ENCODE measurements at regions not wholly inside any gene's neighbourhood (a gene's known extent, or its start where the extent isn't known, plus 50 kb on each side); places are given as distances from the start of the nearest gene placed in this dataset.

- no peak overlapping the region for H2BK15ac ChIP-seq (ENCODE audit: low read depth, low read length)
- Mint-ChIP-seq H3K4me3 (no peak overlapping the region), H3K9me3 (no peaks in the 10 kb centered on the region), H3K27me3 (ENCODE audit: low read depth) (no peaks in the 10 kb centered on the region), H3K4me1 (peaks cover 4% of the 10 kb centered on the region in 2 experiments; a peak in 3 of 4 replicates), H3K36me3 (ENCODE audit: insufficient read depth in 1 of 3, low read depth in 3 of 3) (no peaks in the 10 kb centered on the region), H3K27ac (no peak overlapping the region)
- no peak overlapping the region for H3K4ac ChIP-seq (ENCODE audit: low read depth, low read length)
- H4K20me1 ChIP-seq (ENCODE audit: control insufficient read depth, insufficient read depth, insufficient read length) = no peaks in the 10 kb centered on the region
- no peak for DNase-seq
- H2AK5ac ChIP-seq (ENCODE audit: insufficient read length, low read length) = no peak overlapping the region
- no peaks in the 10 kb centered on the region for H3K27me3 ChIP-seq (ENCODE audit: insufficient read depth, low read length)
- H4K8ac ChIP-seq (replicated peaks; ENCODE audit: insufficient read length, low read depth, low read length) = no peak overlapping the region
- H3T11ph ChIP-seq (ENCODE audit: low read length) = no peak overlapping the region
- H2BK20ac ChIP-seq (ENCODE audit: low read depth, low read length, poor library complexity, severe bottlenecking) = no peak overlapping the region
- H3K4me2 ChIP-seq (ENCODE audit: insufficient read depth, insufficient read length, low read length) = no peak overlapping the region
- H3K79me2 ChIP-seq (ENCODE audit: insufficient read depth, low read length) = no peaks in the 10 kb centered on the region
- H3K9me3 ChIP-seq (ENCODE audit: control insufficient read depth, low read depth, low read length) = no peaks in the 10 kb centered on the region
- no CpG with 5 or more reads among the region's 2 CpGs for WGBS (ENCODE audit: extremely low coverage, insufficient read length, low lambda C conversion rate)
- H3K56ac ChIP-seq (ENCODE audit: insufficient read length, low read depth, low read length) = no peak overlapping the region
- H3K23ac ChIP-seq (ENCODE audit: insufficient read length, low read depth, low read length) = no peak overlapping the region
- H2BK5ac ChIP-seq (ENCODE audit: insufficient read length, low read length) = no peak overlapping the region
- no peak overlapping the region for H3K14ac ChIP-seq (ENCODE audit: insufficient read depth, low read length)
- H4K91ac ChIP-seq (ENCODE audit: insufficient read length, low read depth, low read length) = no peak overlapping the region
- H2BK120ac ChIP-seq (ENCODE audit: low read depth, low read length, poor library complexity, severe bottlenecking) = no peak overlapping the region
- no peak overlapping the region for H3K27ac ChIP-seq (ENCODE audit: insufficient read length, low read depth, low read length)
- no peak overlapping the region for H3K9ac ChIP-seq (ENCODE audit: extremely low read depth, insufficient read length, low read length)
- no peak for TF ChIP-seq CTCF (conservative IDR thresholded peaks at IDR 0.05)
- H3K4me1 ChIP-seq (ENCODE audit: insufficient read depth, low read length) = no peaks in the 10 kb centered on the region
- H2AFZ ChIP-seq (ENCODE audit: low read length) = no peak overlapping the region
- H2BK12ac ChIP-seq (ENCODE audit: insufficient read length, low read depth, low read length) = no peak overlapping the region
- no peaks in the 10 kb centered on the region for H3K79me1 ChIP-seq (ENCODE audit: insufficient read depth, low read depth, low read length, poor library complexity, severe bottlenecking)
- H3K18ac ChIP-seq (ENCODE audit: insufficient read length, low read depth, low read length) = no peak overlapping the region
- H4K5ac ChIP-seq (ENCODE audit: insufficient read length, low read depth, low read length) = no peak overlapping the region
- H3K23me2 ChIP-seq (ENCODE audit: insufficient read length, low read depth, low read length, poor library complexity, severe bottlenecking) = no peaks in the 10 kb centered on the region
Measured at GRCh38 chr9:81517954-81518353, 171.4 kb downstream of the TLE1 start.

Measured in H9 (cell line).